H1 (cell line): ENCODE measurements at regions not wholly inside any gene's neighbourhood (a gene's known extent, or its start where the extent isn't known, plus 50 kb on each side); places are given as distances from the start of the nearest gene placed in this dataset.

Source experiments
- CTCF ChIA-PET: fragments of 300-600 bp; sonication (Branson Sonifier 250); formaldehyde crosslinking; loops from one replicate; lab custom pipeline; 2021; ENCODE audit not compliant: partially characterized antibody; lab: Charles Lee
- POLR2A ChIA-PET: fragments of 300-600 bp; sonication (Branson Sonifier 250); formaldehyde crosslinking; loops from one replicate; lab custom pipeline; 2021; ENCODE audit warnings: inconsistent platforms; ENCODE audit not compliant: partially characterized antibody; lab: Charles Lee
- DNase-seq, 2 experiments: peaks; one replicate each; pipeline versions ENCODE4 v3.0.0 to v3.0.0-alpha.2; 2010 to 2022; ENCODE audit warnings: low spot score in 2 of 2, low read depth in 1 of 2, mixed read lengths in 1 of 2
- FAIRE-seq: peaks from 2 replicates; lab custom pipeline; 2011; peaks lifted over from hg19 to GRCh38; lab: Jason Lieb, UNC
- H2AFZ ChIP-seq: 2 replicates; pipeline ENCODE4 v1.8.1; 2012; ENCODE audit warnings: low read length, inconsistent platforms
- H2AK5ac ChIP-seq: 2 replicates; pipeline ENCODE4 v1.6.1; 2013; ENCODE audit warnings: low read depth, low read length
- H2BK120ac ChIP-seq: replicated peaks from 2 replicates; pipeline ENCODE3; 2013; ENCODE audit warnings: low read depth, low read length, inconsistent platforms
- H2BK12ac ChIP-seq: 2 replicates; pipeline ENCODE4 v1.6.1; 2013; ENCODE audit warnings: low read depth, low read length
- H2BK15ac ChIP-seq: 2 replicates; pipeline ENCODE4 v1.6.1; 2013; ENCODE audit warnings: low read length
- H2BK20ac ChIP-seq: 2 replicates; pipeline ENCODE4 v1.6.1; 2013; ENCODE audit warnings: low read length
- H2BK5ac ChIP-seq: 2 replicates; pipeline ENCODE4 v1.6.1; 2013; ENCODE audit warnings: low read depth, low read length
- H3K14ac ChIP-seq: 2 replicates; pipeline ENCODE4 v1.6.1; 2013; ENCODE audit warnings: inconsistent platforms; ENCODE audit not compliant: insufficient read length
- H3K18ac ChIP-seq: 2 replicates; pipeline ENCODE4 v1.6.1; 2013; ENCODE audit warnings: low read length; ENCODE audit errors: extremely low read depth
- H3K23ac ChIP-seq: 2 replicates; pipeline ENCODE4 v1.6.1; 2013; ENCODE audit warnings: inconsistent platforms; ENCODE audit not compliant: insufficient read length
- H3K23me2 ChIP-seq: 2 replicates; pipeline ENCODE4 v1.6.1; 2013; ENCODE audit warnings: low read depth, low read length
- H3K27ac ChIP-seq: 2 replicates; pipeline ENCODE4 v1.6.1; 2011; ENCODE audit warnings: low read depth, low read length, inconsistent platforms
- H3K27me3 ChIP-seq, 4 experiments: replicated peaks in 1 of 4; 1 replicate in 1 of 4; 2 replicates in 3 of 4; pipeline versions ENCODE4 v1.6.1 to v1.8.1; 2011 to 2013; ENCODE audit warnings: low read length in 3 of 4, mild to moderate bottlenecking in 3 of 4, inconsistent platforms in 2 of 4, mixed read lengths in 2 of 4, moderate library complexity in 1 of 4; ENCODE audit not compliant: control insufficient read depth in 3 of 4, insufficient read depth in 3 of 4; ENCODE audit errors: extremely low read depth in 1 of 4
- H3K36me3 ChIP-seq, 4 experiments: 2 replicates each; pipeline versions ENCODE4 v1.6.1 to v1.8.1; 2011 to 2013; ENCODE audit warnings: mild to moderate bottlenecking in 4 of 4, low read length in 3 of 4, moderate library complexity in 2 of 4, control low read depth in 1 of 4, inconsistent platforms in 1 of 4; ENCODE audit not compliant: insufficient read depth in 4 of 4, control insufficient read depth in 2 of 4
- H3K4ac ChIP-seq: replicated peaks from 2 replicates; pipeline ENCODE3; 2013; ENCODE audit warnings: low read length, low read depth, mixed read lengths, inconsistent platforms; ENCODE audit not compliant: insufficient read length
- H3K4me1 ChIP-seq, 4 experiments: replicated peaks in 1 of 4; 1 replicate in 1 of 4; 2 replicates in 3 of 4; pipeline versions ENCODE4 v1.6.1 to v1.8.1; 2011 to 2013; ENCODE audit warnings: low read length in 3 of 4, inconsistent platforms in 2 of 4, mixed read lengths in 1 of 4; ENCODE audit not compliant: insufficient read depth in 4 of 4, control insufficient read depth in 3 of 4
- H3K4me2 ChIP-seq, 2 experiments: 2 replicates each; pipeline versions ENCODE4 v1.6.1 to v1.8.1; 2011 to 2013; ENCODE audit warnings: low read depth in 2 of 2, low read length in 2 of 2, control low read depth in 1 of 2, inconsistent platforms in 1 of 2, mild to moderate bottlenecking in 1 of 2; ENCODE audit not compliant: insufficient read depth in 1 of 2
- H3K4me3 ChIP-seq, 4 experiments: fragments of 200-600, 300-600 bp in 1 of 4; sonication (generic), shearing (Covaris generic), sonication (Bioruptor Twin) in 1 of 4; 2 replicates each; pipeline versions ENCODE4 v1.5.1 to v1.8.1; 2011 to 2016; ENCODE audit warnings: low read length in 4 of 4, low read depth in 3 of 4, control low read depth in 2 of 4, inconsistent platforms in 2 of 4, mild to moderate bottlenecking in 2 of 4, mixed read lengths in 1 of 4, moderate library complexity in 1 of 4; ENCODE audit not compliant: insufficient read depth in 2 of 4; ENCODE audit errors: extremely low read depth in 1 of 4
- H3K56ac ChIP-seq: replicated peaks from 2 replicates; pipeline ENCODE3; 2013; ENCODE audit warnings: low read depth, mild to moderate bottlenecking, mixed read lengths, low read length, inconsistent platforms; ENCODE audit not compliant: insufficient read length
- H3K79me1 ChIP-seq: 2 replicates; pipeline ENCODE4 v1.6.1; 2013; ENCODE audit warnings: low read depth, low read length, control low read depth
- H3K79me2 ChIP-seq, 2 experiments: 2 replicates each; pipeline versions ENCODE4 v1.6.1 to v1.8.1; 2012 to 2013; ENCODE audit warnings: low read length in 2 of 2, mild to moderate bottlenecking in 2 of 2, inconsistent platforms in 1 of 2; ENCODE audit not compliant: insufficient read depth in 2 of 2, control insufficient read depth in 1 of 2
- H3K9ac ChIP-seq, 4 experiments: replicated peaks in 1 of 4; 1 replicate in 1 of 4; 2 replicates in 3 of 4; pipeline versions ENCODE4 v1.6.1 to v1.8.1; 2011 to 2013; ENCODE audit warnings: low read depth in 3 of 4, low read length in 3 of 4, control low read depth in 2 of 4, mild to moderate bottlenecking in 2 of 4, moderate library complexity in 2 of 4, inconsistent platforms in 1 of 4; ENCODE audit errors: extremely low read depth in 1 of 4
- H3K9me3 ChIP-seq, 2 experiments: 2 replicates each; pipeline versions ENCODE4 v1.6.1 to v1.8.1; 2012 to 2013; ENCODE audit warnings: mild to moderate bottlenecking in 2 of 2, moderate library complexity in 2 of 2, control low read depth in 1 of 2, inconsistent platforms in 1 of 2, low read depth in 1 of 2, low read length in 1 of 2, mixed read lengths in 1 of 2; ENCODE audit not compliant: insufficient read depth in 2 of 2
- H4K20me1 ChIP-seq, 2 experiments: replicated peaks in 1 of 2; 2 replicates each; pipeline versions ENCODE3 to v1.8.1; 2011 to 2013; ENCODE audit warnings: inconsistent platforms in 2 of 2, low read length in 2 of 2, mild to moderate bottlenecking in 1 of 2; ENCODE audit not compliant: insufficient read depth in 2 of 2, control insufficient read depth in 1 of 2
- H4K5ac ChIP-seq: 2 replicates; pipeline ENCODE4 v1.6.1; 2013; ENCODE audit warnings: low read length, low read depth, mixed read lengths, inconsistent platforms; ENCODE audit not compliant: insufficient read length
- H4K8ac ChIP-seq: 2 replicates; pipeline ENCODE4 v1.8.0; 2013; ENCODE audit warnings: mild to moderate bottlenecking, moderate library complexity, low read length, inconsistent platforms; ENCODE audit not compliant: insufficient read depth; ENCODE audit errors: extremely low read depth
- H4K91ac ChIP-seq: replicated peaks from 2 replicates; pipeline ENCODE3; 2013; ENCODE audit warnings: low read length, mixed read lengths, inconsistent platforms; ENCODE audit not compliant: insufficient read length
- GABPA ChIP-seq: IDR thresholded peaks from 2 replicates; pipeline ENCODE4 v1.6.1; 2011; ENCODE audit warnings: mild to moderate bottlenecking, low read length, moderate library complexity, borderline replicate concordance; ENCODE audit not compliant: insufficient read depth
- HDAC2 ChIP-seq, 2 experiments: fragments of 300-600 bp in 1 of 2; sonication (generic) in 1 of 2; IDR thresholded peaks; 2 replicates each; pipeline ENCODE4 v1.6.1; 2011 to 2012; ENCODE audit warnings: low read depth in 2 of 2, low read length in 2 of 2, mild to moderate bottlenecking in 2 of 2, moderate library complexity in 2 of 2, borderline replicate concordance in 1 of 2, inconsistent platforms in 1 of 2
- JUND ChIP-seq: IDR thresholded peaks from 2 replicates; pipeline ENCODE4 v1.6.1; 2011; ENCODE audit warnings: mild to moderate bottlenecking, improper control_type of control experiment, low read length
- MAFK ChIP-seq: IDR thresholded peaks from 2 replicates; pipeline ENCODE4 v1.6.1; 2012; ENCODE audit warnings: low read depth, mild to moderate bottlenecking, improper control_type of control experiment, low read length
- RAD21 ChIP-seq, 2 experiments: IDR thresholded peaks in 1 of 2; conservative IDR thresholded peaks in 1 of 2; 2 replicates each; pipeline ENCODE4 v1.6.1; 2011; ENCODE audit warnings: low read depth in 2 of 2, low read length in 2 of 2, improper control_type of control experiment in 1 of 2, inconsistent platforms in 1 of 2, mild to moderate bottlenecking in 1 of 2, moderate library complexity in 1 of 2
- SIX5 ChIP-seq: IDR thresholded peaks from 2 replicates; pipeline ENCODE4 v1.6.1; 2011; ENCODE audit warnings: mild to moderate bottlenecking, low read depth, low read length
- SUZ12 ChIP-seq: fragments of 200-600 bp; sonication (generic); IDR thresholded peaks from 2 replicates; pipeline ENCODE4 v1.6.1; 2012; ENCODE audit warnings: mild to moderate bottlenecking, inconsistent platforms, low read length, moderate library complexity, mixed read lengths
- WGBS, 2 experiments: shearing (Covaris generic) in 1 of 2; methylation state at CpG; one replicate each; pipeline versions ENCODE4 v1.1.6 to v1.1.7; 2013 to 2015; ENCODE audit warnings: low lambda C conversion rate in 2 of 2, mixed read lengths in 2 of 2, inconsistent platforms in 1 of 2, low coverage in 1 of 2, missing lambda C conversion rate in 1 of 2; ENCODE audit not compliant: insufficient replicate concordance in 2 of 2, insufficient coverage in 1 of 2, insufficient read length in 1 of 2; ENCODE audit errors: extremely low coverage in 1 of 2, missing lambda C conversion rate in 1 of 2; 5-methylcytosine and 5-hydroxymethylcytosine counted together
- TF ChIP-seq, protein P1 (sequence below): IDR thresholded peaks from 2 replicates; pipeline ENCODE4 v1.6.1; 2012; ENCODE audit warnings: inconsistent platforms
- TF ChIP-seq, protein P2 (sequence below): IDR thresholded peaks from 2 replicates; pipeline ENCODE4 v1.6.1; 2011; ENCODE audit warnings: low read length, improper control_type of control experiment

DNA sequence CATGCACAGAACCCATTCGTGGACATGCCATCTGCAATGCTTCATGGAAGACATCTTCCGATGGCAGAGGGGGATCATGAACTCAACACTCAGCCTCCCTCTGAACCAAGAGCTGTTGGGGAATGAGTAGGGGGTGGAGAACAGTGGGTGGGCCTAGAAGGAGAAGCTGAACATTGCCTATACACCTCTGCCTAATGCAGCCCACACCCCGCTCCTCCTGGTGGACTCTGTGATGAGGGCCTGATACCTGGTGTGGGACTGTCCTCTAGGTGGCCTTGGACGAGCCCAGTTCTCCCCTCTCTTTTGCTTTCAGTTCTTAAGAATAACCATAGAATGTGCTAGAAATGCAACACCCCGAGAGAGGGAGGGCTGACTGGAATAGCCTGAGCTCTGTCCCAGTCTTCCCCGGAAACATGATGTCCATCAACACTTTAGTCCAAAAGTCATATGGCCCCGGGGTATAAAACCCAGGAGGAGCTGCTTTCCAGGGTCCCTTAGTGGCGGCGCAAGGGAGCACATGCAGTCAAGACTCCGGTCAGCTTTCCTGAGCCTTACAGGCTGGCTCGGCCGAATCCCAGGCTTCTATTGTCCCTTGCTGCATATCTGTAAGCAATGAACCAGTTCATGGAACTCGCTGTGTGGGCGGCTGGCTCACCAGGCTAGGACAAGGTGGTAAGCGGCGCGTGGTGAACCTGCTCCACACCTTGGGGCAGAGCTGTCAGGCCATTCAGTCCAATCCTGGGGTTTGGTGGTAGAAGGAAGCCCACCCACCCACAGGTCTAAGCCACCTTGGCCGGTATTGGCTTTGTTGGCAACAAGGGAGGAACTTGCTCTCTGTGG lies 216.9 kb downstream of the CTTN start:
- Histone ChIP-seq H2BK12ac (no peak overlapping the region), H2BK120ac (no peak overlapping the region), H2AK5ac (no peak overlapping the region), H3K79me1 (peaks cover 3% of the 10 kb centered on the region; the same call in 1 of the 2 replicates), H3K4me1 (peaks cover 8 to 24% (median 10%) of the 10 kb centered on the region in 4 experiments), H3K36me3 (no peaks in the 10 kb centered on the region; a peak in 1 of 8 replicates), H3K4me3 (no peak overlapping the region), H2AFZ (no peak overlapping the region), H3K79me2 (peaks cover 2 to 3% of the 10 kb centered on the region in 2 experiments; a peak in 2 of 4 replicates), H3K56ac (no peak overlapping the region), H4K8ac (no peak overlapping the region), H2BK5ac (no peak overlapping the region), H3K27me3 (no peaks in the 10 kb centered on the region), H4K5ac (no peak overlapping the region), H4K91ac (no peak overlapping the region), H3K14ac (no peak overlapping the region), H2BK20ac (no peak overlapping the region), H3K4ac (no peak overlapping the region), H2BK15ac (no peak overlapping the region), H3K4me2 (no peak overlapping the region), H4K20me1 (peaks cover 0 to 12% of the 10 kb centered on the region in 2 experiments), H3K9ac (no peak overlapping the region), H3K23ac (no peak overlapping the region), H3K9me3 (no peaks in the 10 kb centered on the region), H3K23me2 (0 out of 2 replicates have a peak, but pooled peaks cover 5% of the 10 kb centered on the region), H3K18ac (no peak overlapping the region), H3K27ac (no peak overlapping the region)
- no peak for DNase-seq
- ChIA-PET CTCF (interaction anchor here (0.8 to 1.9 kb wide), 2 partner anchors 17 to 105 kb away, joined by 5 read pairs; no protein-coding TSS in a partner anchor), POLR2A (interaction anchor here (1.0 kb wide), 1 partner anchor 11 kb away, joined by 3 read pairs; no protein-coding TSS in a partner anchor)
- WGBS, 2 experiments, result 91% methylated on average over 18 of the region's 18 CpGs; no CpG with 5 or more reads in 1 of the 2 experiments
- FAIRE-seq, result no peak
- TF ChIP-seq, protein P1, sequence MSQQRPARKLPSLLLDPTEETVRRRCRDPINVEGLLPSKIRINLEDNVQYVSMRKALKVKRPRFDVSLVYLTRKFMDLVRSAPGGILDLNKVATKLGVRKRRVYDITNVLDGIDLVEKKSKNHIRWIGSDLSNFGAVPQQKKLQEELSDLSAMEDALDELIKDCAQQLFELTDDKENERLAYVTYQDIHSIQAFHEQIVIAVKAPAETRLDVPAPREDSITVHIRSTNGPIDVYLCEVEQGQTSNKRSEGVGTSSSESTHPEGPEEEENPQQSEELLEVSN, result no peak
- TF ChIP-seq JUND (no peak), SUZ12 (no peak), GABPA (no peak), SIX5 (no peak), MAFK (no peak), HDAC2 (IDR thresholded peaks at IDR 0.05; ENCODE audit: borderline replicate concordance in 1 of 2, low read depth in 2 of 2, low read length in 2 of 2) (no peak), RAD21 (IDR thresholded peaks at IDR 0.05 in 1 of 2, conservative IDR thresholded peaks at IDR 0.05 in 1 of 2; ENCODE audit: low read depth in 2 of 2, low read length in 2 of 2) (no peak)
- TF ChIP-seq, protein P2, sequence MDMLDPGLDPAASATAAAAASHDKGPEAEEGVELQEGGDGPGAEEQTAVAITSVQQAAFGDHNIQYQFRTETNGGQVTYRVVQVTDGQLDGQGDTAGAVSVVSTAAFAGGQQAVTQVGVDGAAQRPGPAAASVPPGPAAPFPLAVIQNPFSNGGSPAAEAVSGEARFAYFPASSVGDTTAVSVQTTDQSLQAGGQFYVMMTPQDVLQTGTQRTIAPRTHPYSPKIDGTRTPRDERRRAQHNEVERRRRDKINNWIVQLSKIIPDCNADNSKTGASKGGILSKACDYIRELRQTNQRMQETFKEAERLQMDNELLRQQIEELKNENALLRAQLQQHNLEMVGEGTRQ, result no peak
